ENCODE measurements at regions not wholly inside any gene's neighbourhood (a gene's known extent, or its start where the extent isn't known, plus 50 kb on each side); places are given as distances from the start of the nearest gene placed in this dataset.

DNA sequence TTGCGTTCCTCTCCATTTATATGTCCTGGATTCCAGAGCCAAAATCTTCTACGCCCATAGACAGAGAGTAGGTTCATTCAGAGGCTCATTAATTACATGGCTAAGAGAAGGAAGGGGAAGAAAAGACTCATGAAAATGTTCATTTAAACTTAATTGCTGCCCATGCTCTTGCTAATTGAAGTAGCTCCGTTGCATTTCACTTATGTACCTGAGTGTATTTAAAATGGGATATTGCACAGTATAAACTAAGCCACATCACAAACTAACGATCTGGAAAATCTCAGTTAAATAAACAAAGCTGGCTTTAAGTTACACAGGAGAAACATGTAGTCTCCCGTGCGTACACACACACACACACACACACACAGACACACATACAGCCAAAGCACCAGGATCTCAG lies 269.2 kb downstream of the CDC5L start:
- TF ChIP-seq, protein P1, sequence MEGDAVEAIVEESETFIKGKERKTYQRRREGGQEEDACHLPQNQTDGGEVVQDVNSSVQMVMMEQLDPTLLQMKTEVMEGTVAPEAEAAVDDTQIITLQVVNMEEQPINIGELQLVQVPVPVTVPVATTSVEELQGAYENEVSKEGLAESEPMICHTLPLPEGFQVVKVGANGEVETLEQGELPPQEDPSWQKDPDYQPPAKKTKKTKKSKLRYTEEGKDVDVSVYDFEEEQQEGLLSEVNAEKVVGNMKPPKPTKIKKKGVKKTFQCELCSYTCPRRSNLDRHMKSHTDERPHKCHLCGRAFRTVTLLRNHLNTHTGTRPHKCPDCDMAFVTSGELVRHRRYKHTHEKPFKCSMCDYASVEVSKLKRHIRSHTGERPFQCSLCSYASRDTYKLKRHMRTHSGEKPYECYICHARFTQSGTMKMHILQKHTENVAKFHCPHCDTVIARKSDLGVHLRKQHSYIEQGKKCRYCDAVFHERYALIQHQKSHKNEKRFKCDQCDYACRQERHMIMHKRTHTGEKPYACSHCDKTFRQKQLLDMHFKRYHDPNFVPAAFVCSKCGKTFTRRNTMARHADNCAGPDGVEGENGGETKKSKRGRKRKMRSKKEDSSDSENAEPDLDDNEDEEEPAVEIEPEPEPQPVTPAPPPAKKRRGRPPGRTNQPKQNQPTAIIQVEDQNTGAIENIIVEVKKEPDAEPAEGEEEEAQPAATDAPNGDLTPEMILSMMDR (optimal IDR thresholded peaks at IDR 0.05 in 1 of 3, IDR thresholded peaks at IDR 0.05 in 1 of 3, conservative IDR thresholded peaks at IDR 0.05 in 1 of 3; ENCODE audit: extremely low read depth in 1 of 3, insufficient read depth in 2 of 3, low read length in 3 of 3) = no peak
- TF ChIP-seq EZH2 (IDR thresholded peaks at IDR 0.05; ENCODE audit: low read length) = no peak
